ENCODE measurements at regions not wholly inside any gene's neighbourhood (a gene's known extent, or its start where the extent isn't known, plus 50 kb on each side); places are given as distances from the start of the nearest gene placed in this dataset.

GRCh38 chr6:109306733-109307132, 75.5 kb downstream of the CD164 start:
- H3K36me3 ChIP-seq (ENCODE audit: control insufficient read depth, insufficient read depth, low read length): no peaks in the 10 kb centered on the region
- TF ChIP-seq CTCF (IDR thresholded peaks at IDR 0.05; ENCODE audit: insufficient read depth, low read length, poor library complexity, severe bottlenecking): no peak
- no peak for DNase-seq (ENCODE audit: low read depth)
- no peak overlapping the region for H3K4me3 ChIP-seq (ENCODE audit: low read depth, low read length)
- H3K27me3 ChIP-seq (ENCODE audit: control insufficient read depth, insufficient read depth, low read length): no peaks in the 10 kb centered on the region

GRCh38 chr6:109305028-109305427, 77.2 kb downstream of the CD164 start:
- TF ChIP-seq CTCF (IDR thresholded peaks at IDR 0.05; ENCODE audit: insufficient read depth, low read length, poor library complexity, severe bottlenecking): no peak
- Histone ChIP-seq H3K4me3 (ENCODE audit: low read depth, low read length) (no peak overlapping the region), H3K27me3 (ENCODE audit: control insufficient read depth, insufficient read depth, low read length) (no peaks in the 10 kb centered on the region), H3K36me3 (ENCODE audit: control insufficient read depth, insufficient read depth, low read length) (no peaks in the 10 kb centered on the region)
- no peak for DNase-seq (ENCODE audit: low read depth)

- H3K27me3 ChIP-seq (ENCODE audit: control insufficient read depth, insufficient read depth, low read length): no peaks in the 10 kb centered on the region
- no peak for TF ChIP-seq CTCF (IDR thresholded peaks at IDR 0.05; ENCODE audit: insufficient read depth, low read length, poor library complexity, severe bottlenecking)
- no peaks in the 10 kb centered on the region for H3K36me3 ChIP-seq (ENCODE audit: control insufficient read depth, insufficient read depth, low read length)
- peak; percentile 5 for DNase-seq (ENCODE audit: low read depth)
- H3K4me3 ChIP-seq (ENCODE audit: low read depth, low read length): no peak overlapping the region
Measured at GRCh38 chr6:109304284-109305015, 77.8 kb downstream of the CD164 start.

GRCh38 chr6:109303640-109304283, 78.5 kb downstream of the CD164 start:
- no peak overlapping the region for H3K4me3 ChIP-seq (ENCODE audit: low read depth, low read length)
- no peaks in the 10 kb centered on the region for H3K36me3 ChIP-seq (ENCODE audit: control insufficient read depth, insufficient read depth, low read length)
- no peak for TF ChIP-seq CTCF (IDR thresholded peaks at IDR 0.05; ENCODE audit: insufficient read depth, low read length, poor library complexity, severe bottlenecking)
- no peaks in the 10 kb centered on the region for H3K27me3 ChIP-seq (ENCODE audit: control insufficient read depth, insufficient read depth, low read length)
- no peak for DNase-seq (ENCODE audit: low read depth)

- Histone ChIP-seq H3K36me3 (ENCODE audit: control insufficient read depth, insufficient read depth, low read length) (no peaks in the 10 kb centered on the region), H3K4me3 (ENCODE audit: low read depth, low read length) (no peak overlapping the region), H3K27me3 (ENCODE audit: control insufficient read depth, insufficient read depth, low read length) (no peaks in the 10 kb centered on the region)
- DNase-seq (ENCODE audit: low read depth): no peak
- TF ChIP-seq CTCF (IDR thresholded peaks at IDR 0.05; ENCODE audit: insufficient read depth, low read length, poor library complexity, severe bottlenecking): no peak
Measured at GRCh38 chr6:109303164-109303563, 79.1 kb downstream of the CD164 start.

All from kidney epithelial cell (primary cell).